NCI-H1048 (cell line): ENCODE measurements at regions not wholly inside any gene's neighbourhood (a gene's known extent, or its start where the extent isn't known, plus 50 kb on each side); places are given as distances from the start of the nearest gene placed in this dataset.
"Not testable (repeated sequence)": the region's sequence is repeated elsewhere in the genome, so short reads cannot be mapped to it uniquely, and the experiment has no call there.

Experiments used
- DNase-seq: peaks from one replicate; lab custom pipeline; 2025; lab: John Stamatoyannopoulos, UW

DNA sequence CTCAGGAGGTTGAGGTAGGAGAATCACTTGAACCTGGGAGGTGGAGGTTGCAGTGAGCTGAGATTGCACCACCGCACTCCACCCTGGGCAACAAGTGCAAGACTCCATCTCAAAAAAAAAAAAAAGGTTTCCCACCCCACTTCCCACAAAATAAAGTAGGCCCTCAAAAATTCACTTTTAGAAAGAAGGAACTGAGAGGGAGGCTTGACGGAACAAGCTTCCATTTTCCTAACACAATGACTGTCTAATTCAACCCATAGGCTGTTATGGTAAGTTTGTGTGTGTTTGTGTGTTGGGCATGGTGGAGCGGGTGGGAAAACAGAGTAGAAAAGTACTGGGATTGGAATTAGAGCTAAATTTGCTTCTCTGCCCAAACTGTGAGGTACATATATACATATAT lies 98.4 kb upstream of the MAN1A1 start:
- DNase-seq = no peak

DNA sequence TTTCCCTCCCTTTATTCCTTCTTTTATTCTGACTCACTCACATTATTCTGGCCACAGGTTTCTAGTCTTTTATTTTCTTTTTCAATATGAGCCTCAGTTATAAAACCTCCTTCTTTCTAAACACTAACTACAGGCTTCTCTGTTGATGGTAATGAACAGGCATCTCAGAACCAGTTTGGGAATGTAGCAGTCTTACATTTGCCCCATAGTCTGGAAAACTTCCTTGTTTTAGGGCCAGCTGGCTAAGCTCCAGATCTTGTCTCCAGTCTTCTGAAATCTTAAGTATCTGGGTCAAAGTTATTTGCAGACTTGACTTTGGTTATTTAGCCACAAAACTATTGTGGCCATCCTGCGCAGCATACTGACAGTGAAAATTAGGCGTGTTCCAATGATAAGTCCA lies 97.0 kb upstream of the MAN1A1 start:
- no peak for DNase-seq

DNA sequence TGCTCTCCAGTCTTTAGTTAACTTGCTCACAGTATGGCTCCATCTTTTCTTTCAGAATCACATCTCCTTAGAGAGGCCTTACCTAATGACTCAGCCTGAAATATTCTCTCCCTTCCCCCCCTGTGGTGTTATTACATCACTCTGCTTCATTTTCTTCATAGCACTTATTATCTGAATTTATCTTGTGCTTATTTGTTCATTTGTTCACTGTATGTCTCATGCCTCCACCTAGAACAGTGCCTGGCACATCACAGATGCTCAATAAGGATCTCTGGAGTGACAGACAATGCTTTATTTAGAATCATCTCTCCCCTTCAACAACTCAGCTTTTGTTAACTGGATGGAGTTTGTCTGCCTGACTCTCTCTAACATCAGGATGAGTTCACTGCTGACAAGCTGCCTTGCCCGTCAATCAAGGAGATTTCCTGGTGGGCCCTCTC lies 96.6 kb upstream of the MAN1A1 start:
- DNase-seq = no peak

DNA sequence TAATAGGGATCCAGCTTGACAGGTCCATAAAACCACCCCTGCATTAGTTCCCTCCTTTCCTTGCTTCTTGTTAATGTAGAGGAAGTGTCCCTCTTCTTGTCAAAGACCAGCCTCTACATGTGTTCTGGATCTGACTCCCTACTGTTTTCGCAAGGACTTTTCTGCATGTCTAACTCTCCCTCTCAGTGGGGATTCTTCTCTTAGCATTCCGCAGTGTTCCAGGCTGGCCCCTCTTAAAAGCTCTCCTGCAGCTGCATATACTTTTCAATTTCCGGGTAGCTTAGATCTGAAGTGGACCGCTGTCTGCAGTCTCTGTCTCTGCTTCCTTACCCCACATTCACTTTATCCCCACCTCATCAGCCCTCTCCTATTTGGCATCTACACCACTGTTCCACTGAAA lies 96.1 kb upstream of the MAN1A1 start:
- DNase-seq = no peak

DNA sequence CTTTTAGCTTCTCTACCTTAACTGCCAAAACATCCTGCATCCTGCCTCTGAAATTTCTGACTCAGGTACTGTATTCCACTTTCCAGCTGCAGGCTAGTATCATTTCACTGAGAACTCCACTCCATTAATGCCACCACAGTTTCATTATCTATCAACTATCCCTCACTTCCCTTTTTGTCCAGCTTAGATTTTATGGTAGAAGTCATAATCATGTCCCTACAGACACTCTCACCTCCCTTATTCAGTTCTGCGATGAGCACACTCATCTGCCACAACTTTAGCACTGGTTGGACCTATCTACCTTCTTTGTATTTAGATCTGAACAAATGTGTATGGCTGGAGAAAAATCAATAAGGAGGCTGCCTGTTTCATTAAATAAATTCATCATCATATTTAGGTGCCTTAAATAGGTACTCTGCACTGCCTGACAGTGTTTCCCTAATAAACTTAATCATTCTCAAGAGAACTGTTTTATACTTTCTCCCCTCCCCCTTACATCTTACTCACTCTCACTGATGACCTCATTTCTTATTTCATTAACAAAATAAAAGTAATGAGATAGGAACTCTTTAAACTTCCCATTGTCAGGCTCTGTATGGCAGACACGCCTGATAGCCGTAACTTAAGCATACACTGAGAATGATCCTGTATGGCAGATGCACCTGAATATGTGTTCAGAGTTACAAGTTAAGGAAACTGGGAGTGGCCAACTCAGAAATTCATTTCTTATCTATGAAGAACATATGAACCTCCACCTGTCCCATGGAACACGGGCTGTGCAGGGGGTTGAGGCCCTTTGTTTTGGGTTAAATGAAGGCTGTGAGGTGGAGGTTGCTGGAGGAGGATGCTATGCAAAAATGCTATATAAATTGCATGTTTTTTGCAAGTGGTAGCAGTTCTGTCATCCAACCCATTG lies 95.3 kb upstream of the MAN1A1 start:
- no peak for DNase-seq

DNA sequence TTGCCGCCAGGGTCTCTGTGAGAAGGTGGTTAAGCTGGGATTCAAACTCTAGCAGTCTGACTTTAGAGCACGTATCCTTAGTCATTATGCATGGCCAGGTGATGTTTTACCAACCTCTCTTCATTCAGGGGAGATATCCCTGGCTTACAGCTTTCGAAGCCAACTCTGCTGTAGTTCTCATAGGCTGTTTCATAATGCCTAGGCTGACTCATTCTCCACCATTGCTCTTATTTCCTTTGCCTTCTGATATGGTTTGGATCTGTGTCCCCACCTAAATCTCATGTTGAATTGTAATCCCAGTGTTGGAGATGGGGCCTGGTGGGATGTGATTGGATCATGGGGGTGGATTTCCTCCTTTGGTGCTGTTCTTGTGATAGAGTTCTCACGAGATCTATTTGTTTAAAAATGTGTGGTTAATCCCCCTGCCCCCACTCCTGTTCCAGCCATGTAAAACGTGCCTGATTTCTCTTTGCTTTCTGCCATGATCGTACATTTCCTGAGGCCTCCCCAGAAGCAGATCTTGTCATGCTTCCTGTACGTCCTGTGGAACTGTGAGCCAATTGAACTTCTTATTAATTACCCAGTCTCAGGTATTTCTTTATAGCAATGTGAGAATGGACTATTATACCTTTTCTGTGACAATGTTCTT lies 94.6 kb upstream of the MAN1A1 start:
- DNase-seq = no peak

DNA sequence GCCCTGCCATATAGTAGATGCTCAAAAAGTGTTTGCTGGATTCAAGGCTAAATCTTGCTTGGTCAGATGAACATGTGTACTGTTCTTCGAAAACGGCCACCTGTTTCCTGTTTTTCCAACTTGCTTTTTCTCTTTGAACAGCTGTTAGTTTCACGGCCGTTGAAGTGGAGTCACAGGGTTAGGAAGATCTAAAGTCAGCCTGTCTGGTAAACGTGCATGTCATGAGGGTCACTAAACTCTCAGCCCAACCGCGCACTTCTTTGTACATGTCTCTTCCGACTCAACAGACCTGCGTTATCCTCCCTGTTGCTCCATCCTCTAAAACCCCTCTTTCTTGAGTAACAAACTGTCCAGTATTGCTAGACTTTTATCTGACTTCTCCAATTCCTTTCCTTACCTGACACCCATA lies 93.2 kb upstream of the MAN1A1 start:
- DNase-seq = no peak

DNA sequence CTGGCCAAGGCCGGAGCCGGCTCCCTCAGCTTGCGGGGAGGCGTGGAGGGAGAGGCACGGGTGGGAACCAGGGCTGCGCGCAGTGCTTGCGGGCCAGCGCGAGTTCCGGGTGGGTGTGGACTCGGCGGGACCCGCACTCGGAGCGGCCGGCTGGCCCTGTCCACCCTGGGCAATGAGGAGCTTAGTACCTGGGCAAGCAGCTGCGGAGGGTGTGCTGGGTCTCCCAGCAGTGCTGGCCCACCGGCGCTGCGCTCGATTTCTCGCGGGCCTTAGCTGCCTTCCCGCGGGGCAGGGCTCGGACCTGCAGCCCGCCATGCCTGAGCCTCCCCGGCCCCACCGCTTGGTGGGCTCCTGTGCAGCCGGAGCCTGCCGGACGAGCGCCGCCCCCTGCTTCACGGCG lies 91.4 kb upstream of the MAN1A1 start:
- DNase-seq = no peak

DNA sequence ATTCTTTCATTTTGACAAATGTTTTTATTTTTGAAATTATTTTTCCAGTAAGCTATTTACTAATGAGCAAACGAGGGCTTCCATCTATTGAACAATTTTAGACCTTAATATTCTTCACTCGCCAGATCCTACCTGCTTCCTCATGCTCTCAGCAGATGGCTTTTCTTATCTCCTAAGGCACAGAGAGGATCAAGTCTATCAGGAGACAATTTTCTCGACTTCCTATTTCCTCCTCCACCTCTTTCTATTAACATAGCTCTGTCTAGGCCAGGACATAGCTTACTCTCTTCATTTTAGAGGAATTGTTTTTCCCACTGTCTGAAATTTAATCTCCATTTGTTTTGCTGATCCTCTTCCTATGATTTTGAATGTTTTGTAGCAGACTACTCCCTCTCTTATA lies 87.0 kb upstream of the MAN1A1 start:
- no peak for DNase-seq

DNA sequence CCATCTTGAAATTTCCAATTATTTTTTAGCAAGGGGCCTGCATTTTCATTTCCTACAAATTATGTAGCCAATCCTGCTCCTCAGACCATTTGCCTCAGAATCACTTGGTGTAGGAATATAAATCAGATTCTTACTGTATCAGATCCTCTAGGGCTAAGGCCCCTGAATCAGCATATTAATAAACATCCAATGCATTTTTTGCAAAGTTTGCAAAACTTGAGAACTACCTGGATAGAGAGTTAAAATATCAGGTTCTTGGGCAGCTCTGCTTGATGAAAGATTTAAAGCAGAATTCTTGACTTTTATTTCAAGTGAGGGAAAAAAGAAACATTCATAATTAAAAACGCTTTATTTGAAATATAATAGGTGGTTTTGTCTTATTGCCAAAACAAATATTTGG lies 82.2 kb upstream of the MAN1A1 start:
- no peak for DNase-seq

DNA sequence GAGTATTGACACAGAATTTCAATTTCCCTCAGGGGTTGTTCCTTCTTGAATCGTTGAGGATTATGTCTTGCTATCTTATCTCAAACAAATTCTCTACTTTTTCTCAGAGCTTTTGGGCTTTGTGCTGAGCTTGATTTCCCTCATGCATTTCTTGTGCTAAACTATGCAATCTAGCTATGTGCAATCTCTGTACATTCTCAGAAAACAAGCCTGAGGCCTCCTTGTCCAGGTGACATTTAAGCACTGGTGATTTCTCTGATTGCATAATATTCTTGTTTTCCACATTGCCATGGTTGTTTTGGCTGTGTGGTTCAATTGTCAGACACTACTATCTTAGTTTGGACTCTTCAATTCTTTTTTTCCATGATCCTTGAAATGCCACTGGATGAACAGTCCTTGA lies 81.2 kb upstream of the MAN1A1 start:
- DNase-seq = no peak

DNA sequence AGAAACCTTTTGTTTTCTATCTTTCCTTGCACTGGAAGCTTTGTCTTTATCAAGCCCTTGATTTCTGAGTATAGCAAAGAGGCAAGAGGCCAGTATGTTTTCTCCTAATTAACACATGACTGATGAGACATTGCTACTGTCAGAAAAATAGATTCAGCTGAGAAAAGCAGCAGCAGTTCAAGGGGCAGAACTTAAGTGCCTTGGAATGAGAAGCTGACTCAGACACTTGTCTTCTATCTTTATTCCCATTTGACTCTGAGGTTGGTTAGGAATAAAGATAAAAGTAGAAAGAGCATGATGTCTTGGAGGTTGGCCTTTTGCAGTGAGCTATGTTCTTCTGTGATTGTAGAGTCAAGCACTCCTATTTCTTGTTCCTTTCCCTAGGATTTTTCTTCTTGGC lies 79.1 kb upstream of the MAN1A1 start:
- no peak for DNase-seq

DNA sequence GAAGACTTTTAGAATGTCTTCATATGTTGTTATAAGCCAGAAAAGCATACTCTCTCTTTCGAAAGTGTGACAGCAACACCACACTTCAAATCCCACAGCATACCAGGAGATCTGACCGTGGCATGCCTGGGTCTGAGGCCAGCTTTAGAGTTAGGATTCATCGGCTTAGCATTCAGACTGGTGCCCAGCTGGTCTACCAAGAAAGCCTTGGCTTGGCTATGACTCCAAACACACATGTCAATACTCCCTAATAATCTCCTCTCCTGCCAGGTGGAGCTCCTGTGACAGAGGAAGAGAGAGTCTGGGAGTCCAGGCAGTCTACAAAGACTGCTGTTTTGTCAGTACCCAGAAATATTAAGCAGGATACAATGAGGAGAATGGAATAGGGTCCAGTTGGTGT lies 77.1 kb upstream of the MAN1A1 start:
- DNase-seq = no peak

DNA sequence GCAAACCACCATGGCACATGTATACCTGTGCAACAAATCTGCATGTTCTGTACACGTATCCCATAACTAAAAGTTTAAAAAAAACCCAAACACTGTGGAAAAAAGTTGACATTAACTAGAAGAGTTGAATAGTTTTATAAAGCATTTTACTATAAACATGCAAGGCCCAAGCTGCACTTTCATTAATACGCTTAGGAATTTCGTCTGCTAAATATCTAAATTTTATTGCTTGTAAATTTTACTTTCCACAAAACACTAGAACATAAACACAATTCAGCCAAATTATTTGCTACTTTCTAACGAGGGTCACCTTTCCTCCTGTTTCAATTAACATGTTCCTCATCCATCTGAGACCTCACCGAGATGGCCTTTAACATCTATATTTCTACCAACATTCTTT lies 74.4 kb upstream of the MAN1A1 start:
- DNase-seq = no peak

DNA sequence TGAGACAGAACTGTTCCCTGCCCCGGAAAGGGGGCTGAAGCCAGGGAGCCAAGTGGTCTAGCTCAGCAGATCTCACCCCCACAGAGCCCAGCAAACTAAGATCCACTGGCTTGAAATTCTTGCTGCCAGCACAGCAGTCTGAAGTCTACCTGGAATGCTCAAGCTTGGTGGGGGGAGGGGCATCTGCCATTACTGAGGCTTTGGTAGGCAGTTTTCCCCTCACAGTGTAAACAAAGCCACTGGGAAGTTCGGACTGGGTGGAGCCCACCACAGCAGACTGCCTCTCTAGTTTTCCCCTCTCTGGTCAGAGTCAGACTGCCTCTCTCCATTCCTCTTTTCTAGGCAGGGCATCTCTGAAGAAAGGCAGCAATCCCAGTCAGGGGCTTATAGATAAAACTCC lies 68.5 kb upstream of the MAN1A1 start:
- DNase-seq = not testable (repeated sequence)

DNA sequence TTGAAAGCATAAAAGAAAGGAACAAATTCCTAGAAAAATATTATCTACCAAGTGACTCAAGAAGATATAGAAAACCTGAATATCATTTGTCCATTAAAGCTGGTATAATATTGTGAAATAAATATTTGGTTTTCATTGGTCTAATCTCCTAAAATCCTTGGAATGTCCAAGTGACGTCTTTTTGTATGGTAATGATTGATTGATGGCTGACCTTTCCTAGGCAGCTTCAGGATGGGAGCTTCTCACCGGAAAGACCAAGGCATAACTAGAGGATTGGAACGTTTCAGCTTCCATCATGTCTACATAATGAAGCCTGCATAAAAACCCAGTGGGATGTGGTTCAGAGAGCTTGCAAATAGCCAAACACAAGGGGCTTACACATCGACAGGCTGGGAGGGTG lies 57.6 kb upstream of the MAN1A1 start:
- no peak for DNase-seq

DNA sequence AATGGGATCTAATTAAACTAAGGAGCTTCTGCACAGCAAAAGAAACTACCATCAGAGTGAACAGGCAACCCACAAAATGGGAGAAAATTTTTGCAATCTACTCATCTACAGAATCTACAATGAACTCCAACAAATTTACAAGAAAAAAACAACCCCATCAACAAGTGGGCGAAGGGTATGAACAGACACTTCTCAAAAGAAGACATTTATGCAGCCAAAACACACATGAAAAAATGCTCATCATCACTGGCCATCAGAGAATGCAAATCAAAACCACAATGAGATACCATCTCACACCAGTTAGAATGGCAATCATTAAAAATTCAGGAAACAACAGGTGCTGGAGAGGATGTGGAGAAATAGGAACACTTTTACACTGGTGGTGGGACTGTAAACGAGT lies 55.6 kb upstream of the MAN1A1 start:
- not testable (repeated sequence) for DNase-seq
